Nephron (organoid): ENCODE measurements at regions not wholly inside any gene's neighbourhood (a gene's known extent, or its start where the extent isn't known, plus 50 kb on each side); places are given as distances from the start of the nearest gene placed in this dataset.

Experiments used
- H3K27ac Mint-ChIP-seq, 3 experiments: 2 replicates each; pipeline ENCODE4 v1.8.0; 2020; ENCODE audit warnings: mixed read lengths in 3 of 3, mild to moderate bottlenecking in 2 of 3, moderate library complexity in 1 of 3
- H3K27me3 Mint-ChIP-seq: 2 replicates; pipeline ENCODE4 v1.8.0; 2021; ENCODE audit warnings: low read depth, mild to moderate bottlenecking, moderate library complexity, mixed read lengths
- H3K36me3 Mint-ChIP-seq: 2 replicates; pipeline ENCODE4 v1.8.0; 2020; ENCODE audit warnings: low read depth, mixed read lengths
- H3K4me1 Mint-ChIP-seq: 2 replicates; pipeline ENCODE4 v1.8.0; 2020; ENCODE audit warnings: mixed read lengths
- H3K4me3 Mint-ChIP-seq, 3 experiments: 2 replicates each; pipeline ENCODE4 v1.8.0; 2020; ENCODE audit warnings: mild to moderate bottlenecking in 3 of 3, mixed read lengths in 3 of 3, moderate library complexity in 2 of 3
- H3K9me3 Mint-ChIP-seq: 2 replicates; pipeline ENCODE4 v1.8.0; 2020; ENCODE audit warnings: mixed read lengths
- TF ChIP-seq, protein P1 (sequence below), 3 experiments: fragments of 200-600 bp; sonication (generic); IDR thresholded peaks; one replicate each; pipeline ENCODE4 v1.5.0; 2021; ENCODE audit warnings: antibody characterized with exemption in 3 of 3; ENCODE audit not compliant: unreplicated experiment in 3 of 3

DNA sequence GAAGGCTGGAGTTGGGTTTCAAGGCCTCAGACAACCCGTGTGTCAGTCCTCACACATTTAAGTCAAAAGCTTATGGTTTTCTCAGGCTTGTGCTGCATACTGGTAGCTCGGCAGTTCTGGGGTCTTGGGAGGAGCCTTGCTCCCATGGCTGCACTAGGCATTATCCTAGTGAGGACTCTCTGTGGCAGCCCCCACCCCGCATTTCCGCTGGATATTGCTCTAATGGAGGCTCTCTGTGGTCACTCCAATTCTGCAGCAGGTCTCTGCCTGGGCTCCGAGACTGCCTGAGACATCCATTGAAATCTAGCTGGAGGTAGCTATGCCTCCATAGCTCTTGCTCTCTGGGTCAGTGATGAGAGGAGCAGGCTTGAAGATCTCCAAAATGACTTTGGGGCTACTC is 311.5 kb upstream of the PTGER4 start:
- no peaks in the 10 kb centered on the region for H3K27me3 Mint-ChIP-seq
- H3K4me1 Mint-ChIP-seq: no peaks in the 10 kb centered on the region
- no peaks in the 10 kb centered on the region for H3K36me3 Mint-ChIP-seq
- peaks cover 6% of the 10 kb centered on the region for H3K9me3 Mint-ChIP-seq
- TF ChIP-seq, protein P1, sequence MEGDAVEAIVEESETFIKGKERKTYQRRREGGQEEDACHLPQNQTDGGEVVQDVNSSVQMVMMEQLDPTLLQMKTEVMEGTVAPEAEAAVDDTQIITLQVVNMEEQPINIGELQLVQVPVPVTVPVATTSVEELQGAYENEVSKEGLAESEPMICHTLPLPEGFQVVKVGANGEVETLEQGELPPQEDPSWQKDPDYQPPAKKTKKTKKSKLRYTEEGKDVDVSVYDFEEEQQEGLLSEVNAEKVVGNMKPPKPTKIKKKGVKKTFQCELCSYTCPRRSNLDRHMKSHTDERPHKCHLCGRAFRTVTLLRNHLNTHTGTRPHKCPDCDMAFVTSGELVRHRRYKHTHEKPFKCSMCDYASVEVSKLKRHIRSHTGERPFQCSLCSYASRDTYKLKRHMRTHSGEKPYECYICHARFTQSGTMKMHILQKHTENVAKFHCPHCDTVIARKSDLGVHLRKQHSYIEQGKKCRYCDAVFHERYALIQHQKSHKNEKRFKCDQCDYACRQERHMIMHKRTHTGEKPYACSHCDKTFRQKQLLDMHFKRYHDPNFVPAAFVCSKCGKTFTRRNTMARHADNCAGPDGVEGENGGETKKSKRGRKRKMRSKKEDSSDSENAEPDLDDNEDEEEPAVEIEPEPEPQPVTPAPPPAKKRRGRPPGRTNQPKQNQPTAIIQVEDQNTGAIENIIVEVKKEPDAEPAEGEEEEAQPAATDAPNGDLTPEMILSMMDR (IDR thresholded peaks at IDR 0.05; ENCODE audit: unreplicated experiment in 3 of 3): no peak
- H3K4me3 Mint-ChIP-seq: no peak overlapping the region
- no peak overlapping the region for H3K27ac Mint-ChIP-seq

DNA sequence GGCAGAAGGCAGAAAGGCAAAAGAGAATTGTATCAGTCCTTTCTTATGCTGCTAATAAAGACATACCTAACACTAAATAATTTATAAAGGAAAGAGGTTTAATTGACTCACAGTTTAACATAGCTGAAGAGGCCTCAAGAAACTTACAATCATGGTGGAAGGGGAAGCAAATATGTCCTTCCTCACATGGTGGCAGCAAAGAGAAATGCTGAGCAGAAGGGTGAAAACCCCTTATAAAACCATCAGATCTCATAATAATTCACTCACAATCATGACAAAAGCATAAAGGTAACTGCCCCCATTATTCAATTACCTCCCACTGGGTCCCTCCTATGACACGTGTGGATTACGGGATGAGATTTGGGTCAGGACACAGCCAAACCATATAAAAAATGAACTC is 312.5 kb upstream of the PTGER4 start:
- Mint-ChIP-seq H3K4me3 (no peak overlapping the region), H3K4me1 (no peaks in the 10 kb centered on the region), H3K27ac (no peak overlapping the region), H3K9me3 (peaks cover 10% of the 10 kb centered on the region), H3K27me3 (no peaks in the 10 kb centered on the region), H3K36me3 (no peaks in the 10 kb centered on the region)
- TF ChIP-seq, protein P1 (IDR thresholded peaks at IDR 0.05; ENCODE audit: unreplicated experiment in 3 of 3): no peak

DNA sequence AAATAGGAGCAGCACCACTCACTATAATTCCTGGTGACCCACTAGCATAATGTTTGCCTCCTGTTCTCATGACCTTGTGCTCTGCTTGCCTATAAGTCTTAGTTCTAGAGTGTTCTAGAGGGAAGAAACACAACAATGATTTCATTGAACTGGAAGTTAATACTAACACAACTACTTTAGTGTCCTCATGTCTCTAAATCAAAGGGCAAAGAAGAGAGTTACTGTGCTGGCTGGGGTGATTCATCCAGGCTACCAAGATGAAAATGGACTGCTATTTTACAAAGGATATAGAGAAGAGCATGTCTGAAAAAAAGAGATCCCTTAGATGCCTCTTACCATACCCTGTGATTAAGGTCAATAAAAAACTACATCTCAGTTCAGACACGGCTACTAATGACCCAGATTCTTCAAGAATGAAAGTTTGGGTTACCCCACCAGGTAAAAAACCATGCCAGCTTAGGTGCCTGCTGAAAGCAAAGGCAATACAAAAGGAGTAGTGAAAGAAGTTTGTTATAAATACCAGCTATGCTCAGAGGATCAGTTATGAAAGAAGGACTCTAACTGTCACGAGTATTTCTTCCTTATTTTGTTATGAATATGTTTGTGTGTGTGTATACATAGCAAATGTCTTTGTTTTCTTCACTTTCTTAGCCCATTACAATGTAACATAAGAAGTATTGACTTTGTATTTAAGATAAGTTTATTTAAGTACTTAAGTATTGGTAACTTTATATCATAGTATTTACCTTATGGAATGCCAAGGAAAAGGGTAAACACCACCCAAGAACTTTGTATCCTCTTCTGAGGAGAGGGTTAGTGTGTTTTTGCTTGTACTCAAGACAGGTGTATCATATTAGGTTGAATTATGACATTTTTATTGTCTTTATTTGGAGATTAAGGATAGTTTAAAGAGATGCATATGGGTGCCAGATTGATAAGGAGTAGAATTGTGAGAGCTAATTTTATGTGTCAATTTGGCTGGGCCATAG is 314.1 kb upstream of the PTGER4 start:
- Mint-ChIP-seq H3K9me3 (peaks cover 10% of the 10 kb centered on the region), H3K4me3 (no peak overlapping the region), H3K4me1 (no peaks in the 10 kb centered on the region), H3K36me3 (no peaks in the 10 kb centered on the region), H3K27ac (no peak overlapping the region), H3K27me3 (no peaks in the 10 kb centered on the region)
- TF ChIP-seq, protein P1 (IDR thresholded peaks at IDR 0.05; ENCODE audit: unreplicated experiment in 3 of 3): no peak

DNA sequence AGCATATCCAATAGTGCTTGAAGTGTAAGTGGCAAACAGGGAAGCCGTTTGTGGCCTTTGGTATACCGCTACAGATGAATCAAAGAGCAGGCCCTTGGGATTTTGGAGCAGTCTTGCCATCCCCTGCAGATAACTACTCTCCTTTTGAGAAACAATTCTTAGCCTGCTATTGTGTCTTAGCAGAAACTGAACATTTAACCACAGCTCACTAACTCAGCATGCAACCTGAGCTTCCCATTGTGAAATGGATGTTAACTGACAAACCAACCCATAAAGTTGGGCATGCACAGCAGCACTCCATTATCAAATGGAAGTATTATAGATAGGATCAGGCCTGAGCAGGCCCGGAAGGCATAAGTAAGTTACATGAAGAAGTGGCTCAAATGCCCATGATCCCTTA is 315.3 kb upstream of the PTGER4 start:
- H3K4me3 Mint-ChIP-seq: no peak overlapping the region
- H3K27me3 Mint-ChIP-seq: no peaks in the 10 kb centered on the region
- H3K4me1 Mint-ChIP-seq: no peaks in the 10 kb centered on the region
- no peaks in the 10 kb centered on the region for H3K36me3 Mint-ChIP-seq
- TF ChIP-seq, protein P1 (IDR thresholded peaks at IDR 0.05; ENCODE audit: unreplicated experiment in 3 of 3): no peak
- H3K27ac Mint-ChIP-seq: no peak overlapping the region
- peaks cover 6% of the 10 kb centered on the region for H3K9me3 Mint-ChIP-seq

DNA sequence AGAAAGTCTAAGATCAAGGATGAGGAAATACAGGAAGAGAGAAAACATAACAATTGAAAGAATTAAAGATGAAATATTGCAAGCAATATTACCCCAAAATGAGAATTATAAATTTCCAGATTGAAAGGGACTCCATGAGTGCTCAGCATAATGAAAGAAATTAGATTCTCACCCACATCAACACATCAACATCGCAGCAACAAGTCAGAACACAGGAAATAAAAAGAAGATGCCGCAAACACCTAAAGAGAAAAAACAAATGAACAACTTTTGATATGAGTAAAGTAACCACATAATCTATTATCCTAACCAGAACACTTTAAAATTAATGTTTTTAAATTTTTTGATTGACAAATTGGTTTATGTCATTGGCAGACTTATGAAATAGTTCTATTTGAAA is 318.3 kb upstream of the PTGER4 start:
- no peak overlapping the region for H3K4me3 Mint-ChIP-seq
- H3K36me3 Mint-ChIP-seq: no peaks in the 10 kb centered on the region
- H3K27ac Mint-ChIP-seq: no peak overlapping the region
- TF ChIP-seq, protein P1 (IDR thresholded peaks at IDR 0.05; ENCODE audit: unreplicated experiment in 3 of 3): no peak
- peaks cover 7% of the 10 kb centered on the region for H3K27me3 Mint-ChIP-seq
- H3K4me1 Mint-ChIP-seq: no peaks in the 10 kb centered on the region
- peaks cover 4% of the 10 kb centered on the region for H3K9me3 Mint-ChIP-seq

DNA sequence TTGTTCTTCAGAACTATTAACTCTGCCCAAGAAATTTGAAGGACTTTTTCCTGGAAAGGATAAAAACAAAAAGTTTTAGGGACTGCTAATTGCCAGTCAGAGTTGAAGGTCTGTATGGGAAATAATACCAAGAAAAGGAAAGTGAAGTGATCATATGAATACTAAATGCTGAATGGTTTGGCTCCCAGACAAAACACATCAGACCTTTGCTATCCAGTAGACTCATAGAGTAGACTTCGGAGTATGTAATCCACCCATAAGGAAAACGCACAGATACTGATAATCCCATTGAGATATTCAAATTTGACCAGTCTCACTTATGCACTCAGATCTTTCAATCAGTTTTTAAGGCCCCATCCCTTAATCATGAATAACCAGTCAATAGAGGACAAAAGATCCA is 319.0 kb upstream of the PTGER4 start:
- TF ChIP-seq, protein P1 (IDR thresholded peaks at IDR 0.05; ENCODE audit: unreplicated experiment in 3 of 3): no peak
- no peak overlapping the region for H3K27ac Mint-ChIP-seq
- H3K36me3 Mint-ChIP-seq: no peaks in the 10 kb centered on the region
- H3K9me3 Mint-ChIP-seq: peaks cover 4% of the 10 kb centered on the region
- H3K27me3 Mint-ChIP-seq: peaks cover 7% of the 10 kb centered on the region
- H3K4me3 Mint-ChIP-seq: no peak overlapping the region
- no peaks in the 10 kb centered on the region for H3K4me1 Mint-ChIP-seq
